ENCODE measurements at regions not wholly inside any gene's neighbourhood (a gene's known extent, or its start where the extent isn't known, plus 50 kb on each side); places are given as distances from the start of the nearest gene placed in this dataset.

DNA sequence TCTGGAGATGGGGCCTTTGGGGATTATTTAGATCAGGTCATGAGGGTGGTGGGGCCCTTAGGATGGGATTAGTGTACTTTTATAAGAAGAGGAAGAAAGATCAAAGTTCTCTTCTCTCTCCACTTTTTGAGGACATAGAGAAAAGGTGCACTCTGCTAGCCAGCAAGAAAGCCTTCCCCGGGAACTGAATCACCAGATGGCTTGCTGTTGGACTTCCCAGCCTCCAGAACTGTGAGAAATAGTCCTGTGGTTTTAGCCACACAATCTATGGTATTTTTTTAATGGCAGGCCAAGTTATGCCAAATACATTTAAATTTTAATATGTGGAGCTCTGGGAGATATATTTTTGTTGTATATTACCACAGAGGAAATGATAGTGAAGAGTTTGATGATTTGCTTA is 385.8 kb downstream of the KLF12 start:
- no peak for DNase-seq (ENCODE audit: low spot score)

- DNase-seq (ENCODE audit: low spot score) = no peak
Measured at GRCh38 chr13:73745190-73745589, 389.0 kb downstream of the KLF12 start.

GRCh38 chr13:73742982-73743381 is 391.2 kb downstream of the KLF12 start:
- DNase-seq (ENCODE audit: low spot score) = no peak

DNA sequence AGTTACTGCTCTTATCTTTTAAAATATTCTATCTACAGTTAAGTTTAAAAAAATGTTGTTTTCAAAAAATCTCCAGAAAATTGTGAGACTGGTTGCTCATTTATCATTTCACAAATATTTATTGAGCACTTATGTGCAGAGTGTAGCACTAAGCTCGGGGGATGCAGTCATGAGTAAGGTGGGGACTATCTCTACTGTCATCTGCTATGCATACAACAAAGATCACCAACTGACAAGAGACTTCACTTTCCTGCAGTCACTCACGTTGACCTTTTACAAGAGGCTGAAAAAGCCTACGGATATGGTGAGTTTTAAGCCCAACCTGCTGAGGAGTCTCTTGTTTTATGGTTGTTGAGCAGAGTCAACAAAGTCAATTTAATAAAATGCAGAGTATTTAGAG is 392.5 kb downstream of the KLF12 start:
- DNase-seq (ENCODE audit: low spot score) = no peak

DNA sequence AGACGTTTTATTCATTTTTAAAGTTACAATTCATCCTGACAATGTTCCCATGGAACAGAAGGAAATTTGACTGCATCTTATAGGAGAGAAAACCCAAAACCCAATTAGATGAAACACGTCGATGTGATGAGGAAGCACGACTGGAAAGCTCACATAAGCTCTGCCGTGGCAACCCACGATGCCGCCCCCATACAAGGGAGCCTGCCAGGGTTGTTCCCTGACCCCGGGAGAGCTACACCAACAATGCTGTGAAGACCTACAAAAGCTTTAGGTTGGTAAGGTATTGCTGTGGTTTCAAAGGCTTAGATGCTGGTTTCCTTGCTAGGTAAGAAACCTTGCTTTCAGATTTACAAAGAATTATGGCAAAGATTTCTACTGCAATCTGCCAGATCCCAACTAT is 393.1 kb downstream of the KLF12 start:
- DNase-seq (ENCODE audit: low spot score) = no peak

GRCh38 chr13:73740666-73741065 is 393.5 kb downstream of the KLF12 start:
- DNase-seq (ENCODE audit: low spot score) = no peak

- DNase-seq (ENCODE audit: low spot score) = no peak
Measured at GRCh38 chr13:73739394-73739793, 394.8 kb downstream of the KLF12 start.

- DNase-seq (ENCODE audit: low spot score) = no peak
Measured at GRCh38 chr13:73738626-73739025, 395.6 kb downstream of the KLF12 start.

DNA sequence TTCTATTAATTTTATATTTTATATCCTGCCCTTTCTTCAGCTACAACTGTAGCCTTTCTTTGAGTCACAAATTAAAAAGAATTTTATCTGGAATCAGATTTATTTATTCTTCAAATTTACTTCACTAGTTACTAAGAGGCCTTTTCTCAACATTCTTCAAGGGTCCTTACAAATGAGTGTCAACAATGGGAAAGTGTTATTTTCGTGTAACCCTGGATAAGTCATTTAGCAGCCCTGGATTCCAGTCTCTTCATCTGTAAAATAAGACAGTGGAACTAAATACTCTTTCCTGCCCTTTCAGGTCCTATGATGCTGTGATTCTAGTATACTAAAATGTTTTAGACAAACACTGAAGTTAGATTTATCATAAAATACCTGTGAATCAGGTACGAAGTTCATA is 397.0 kb downstream of the KLF12 start:
- DNase-seq (ENCODE audit: low spot score) = no peak

- DNase-seq (ENCODE audit: low spot score) = no peak
Measured at GRCh38 chr13:73733706-73734105, 400.5 kb downstream of the KLF12 start.

DNA sequence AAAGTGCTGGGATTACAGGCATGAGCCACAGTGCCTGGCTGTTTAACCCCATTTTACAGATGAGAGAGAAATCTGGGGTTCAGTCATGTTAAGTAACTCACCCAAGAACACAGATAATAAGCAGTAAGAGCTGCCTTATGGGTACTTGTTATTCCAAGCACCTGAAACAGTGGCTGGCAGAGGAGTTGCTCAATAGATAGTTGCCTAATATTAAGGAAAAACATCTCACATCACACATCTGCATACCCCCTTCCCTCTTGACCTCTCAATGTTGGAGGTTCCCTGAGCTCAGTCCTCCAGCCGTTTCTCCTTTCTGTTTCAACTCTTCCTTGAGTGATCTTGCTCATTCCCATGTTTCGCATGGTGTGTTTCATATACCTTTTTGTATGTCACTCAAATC is 401.9 kb downstream of the KLF12 start:
- DNase-seq (ENCODE audit: low spot score) = no peak

- DNase-seq (ENCODE audit: low spot score) = no peak
Measured at GRCh38 chr13:73731564-73731963, 402.6 kb downstream of the KLF12 start.

DNA sequence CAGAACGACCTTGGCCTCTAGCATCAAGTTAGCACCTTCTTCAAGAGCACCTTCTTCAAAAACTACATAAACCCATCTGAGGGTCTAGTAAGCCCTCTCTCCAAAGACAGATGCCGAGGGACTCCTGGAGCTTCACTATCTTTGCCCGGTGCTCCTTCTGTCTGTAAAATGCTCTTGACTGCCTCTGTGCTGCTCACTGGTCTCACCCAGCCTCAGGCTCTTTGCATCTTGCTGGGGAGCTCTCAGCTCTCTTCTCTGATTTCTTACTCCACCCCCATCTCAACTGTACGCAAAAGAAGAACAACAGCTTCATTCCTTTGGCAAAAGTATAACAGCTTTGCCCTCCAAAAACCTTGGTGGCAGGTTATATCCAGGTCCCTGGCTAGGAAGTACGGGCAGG is 404.2 kb downstream of the KLF12 start:
- no peak for DNase-seq (ENCODE audit: low spot score)

- no peak for DNase-seq (ENCODE audit: low spot score)
Measured at GRCh38 chr13:73729046-73729445, 405.2 kb downstream of the KLF12 start.

GRCh38 chr13:73722120-73722519 is 412.1 kb downstream of the KLF12 start:
- DNase-seq (ENCODE audit: low spot score) = no peak

DNA sequence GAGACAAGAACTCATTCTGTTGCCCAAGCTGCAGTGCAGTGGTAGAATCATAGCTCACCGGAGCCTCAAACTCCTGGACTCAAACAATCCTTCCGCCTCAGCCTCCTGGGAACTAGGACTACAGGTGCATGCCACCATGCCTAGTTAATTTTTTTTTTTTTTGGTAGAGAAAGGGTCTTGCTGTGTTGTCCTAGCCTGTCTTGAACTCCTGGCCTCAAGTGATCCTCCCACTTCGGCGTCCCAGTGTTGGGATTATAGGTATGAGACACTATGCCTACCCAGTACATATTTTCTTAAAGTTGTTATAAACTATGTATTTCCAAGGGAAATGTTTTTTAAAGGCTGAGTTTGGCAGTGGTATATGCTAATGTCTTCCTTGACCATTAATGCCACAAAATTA is 412.6 kb downstream of the KLF12 start:
- DNase-seq (ENCODE audit: low spot score) = no peak

DNA sequence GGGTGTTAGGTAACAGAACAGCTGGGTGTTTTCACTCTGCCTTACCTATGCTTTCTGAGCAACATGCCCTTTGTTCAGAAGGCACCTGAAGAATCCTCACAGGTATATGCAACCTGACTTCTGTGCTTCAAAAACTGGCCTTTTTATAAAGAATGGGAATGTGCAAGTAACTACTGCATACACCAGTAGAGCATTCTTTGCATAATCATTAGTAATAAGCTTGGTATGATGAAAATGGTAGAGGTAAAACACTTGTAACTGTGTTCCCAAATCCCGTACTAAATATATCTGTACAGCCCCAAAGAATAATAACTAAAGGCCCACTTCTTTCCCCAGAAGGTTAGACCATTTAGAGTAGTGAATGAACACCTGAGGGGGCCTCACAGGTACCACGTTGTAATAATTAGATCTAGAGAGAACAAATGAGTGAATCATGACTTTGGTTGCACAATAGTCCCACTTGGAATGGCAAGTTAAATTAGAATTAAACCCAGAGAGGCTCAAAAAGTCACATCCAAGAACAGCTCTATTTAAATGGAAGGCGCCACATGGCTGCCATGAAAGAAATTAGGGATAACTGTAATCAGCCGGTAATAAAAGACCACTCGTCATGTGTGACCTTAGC is 413.9 kb downstream of the KLF12 start:
- DNase-seq (ENCODE audit: low spot score) = no peak

DNA sequence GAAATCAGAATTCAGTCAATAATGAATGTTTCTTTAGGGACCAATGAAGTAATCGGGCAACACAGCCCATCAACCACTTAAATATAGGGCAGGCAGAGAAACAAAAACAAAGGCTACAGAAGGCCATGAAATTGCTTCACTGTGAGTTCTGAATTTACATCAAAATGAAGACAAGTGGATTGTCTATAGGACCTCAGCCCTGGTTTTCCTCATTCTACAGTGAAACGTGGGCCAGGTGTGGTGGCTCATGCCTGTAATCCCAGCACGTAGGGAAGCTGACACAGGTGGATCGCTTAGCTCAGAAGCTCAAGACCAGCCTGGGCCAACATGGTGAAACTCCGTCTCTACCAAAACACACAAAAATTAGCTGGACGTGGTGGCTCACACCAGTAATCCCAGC is 416.0 kb downstream of the KLF12 start:
- DNase-seq (ENCODE audit: low spot score) = no peak

DNA sequence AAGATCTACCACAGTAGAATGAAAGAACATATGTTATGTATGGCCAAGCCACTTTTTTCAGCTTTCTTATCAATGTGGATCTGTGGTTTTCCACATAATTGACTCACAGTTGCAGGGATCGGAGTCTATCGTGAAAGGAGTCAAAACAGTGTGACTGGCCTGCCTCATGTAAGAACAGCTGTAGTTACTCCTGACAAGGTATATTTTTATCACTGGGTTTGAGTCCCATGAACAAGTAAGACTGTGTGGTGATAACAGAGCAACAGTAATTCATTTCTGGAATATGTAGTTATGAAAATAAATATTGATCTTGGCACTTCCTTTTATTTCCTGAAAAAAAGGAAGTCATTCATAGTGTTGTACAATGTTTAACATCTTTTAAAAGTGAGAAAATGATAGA is 416.6 kb downstream of the KLF12 start:
- no peak for DNase-seq (ENCODE audit: low spot score)

DNA sequence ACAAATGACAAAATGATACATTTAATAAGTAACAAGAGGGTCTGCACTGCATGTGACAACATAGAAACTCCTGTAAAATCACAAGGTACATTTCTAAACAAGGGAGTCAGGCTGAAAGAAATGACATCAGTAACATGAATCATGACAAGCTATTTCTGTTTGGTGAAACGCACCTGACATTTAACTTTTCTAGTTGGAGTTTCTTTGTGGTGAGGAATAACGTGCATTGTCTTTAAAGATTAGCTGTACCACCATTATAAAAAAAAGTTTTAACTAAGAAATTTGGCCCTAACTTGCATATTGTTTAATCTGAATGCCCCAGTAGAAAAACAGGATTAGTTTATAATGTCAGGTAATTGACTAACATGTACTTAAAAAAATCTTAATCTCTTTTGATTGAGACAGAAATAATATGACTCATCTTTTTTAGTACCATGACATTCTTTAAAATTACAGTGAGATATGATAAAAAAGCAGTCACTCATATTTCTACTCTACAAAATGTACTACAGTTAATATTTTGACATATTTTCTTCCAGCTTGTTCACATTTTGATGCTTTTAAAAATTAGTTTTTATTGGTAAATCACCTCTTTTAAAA is 418.2 kb downstream of the KLF12 start:
- no peak for DNase-seq (ENCODE audit: low spot score)

DNA sequence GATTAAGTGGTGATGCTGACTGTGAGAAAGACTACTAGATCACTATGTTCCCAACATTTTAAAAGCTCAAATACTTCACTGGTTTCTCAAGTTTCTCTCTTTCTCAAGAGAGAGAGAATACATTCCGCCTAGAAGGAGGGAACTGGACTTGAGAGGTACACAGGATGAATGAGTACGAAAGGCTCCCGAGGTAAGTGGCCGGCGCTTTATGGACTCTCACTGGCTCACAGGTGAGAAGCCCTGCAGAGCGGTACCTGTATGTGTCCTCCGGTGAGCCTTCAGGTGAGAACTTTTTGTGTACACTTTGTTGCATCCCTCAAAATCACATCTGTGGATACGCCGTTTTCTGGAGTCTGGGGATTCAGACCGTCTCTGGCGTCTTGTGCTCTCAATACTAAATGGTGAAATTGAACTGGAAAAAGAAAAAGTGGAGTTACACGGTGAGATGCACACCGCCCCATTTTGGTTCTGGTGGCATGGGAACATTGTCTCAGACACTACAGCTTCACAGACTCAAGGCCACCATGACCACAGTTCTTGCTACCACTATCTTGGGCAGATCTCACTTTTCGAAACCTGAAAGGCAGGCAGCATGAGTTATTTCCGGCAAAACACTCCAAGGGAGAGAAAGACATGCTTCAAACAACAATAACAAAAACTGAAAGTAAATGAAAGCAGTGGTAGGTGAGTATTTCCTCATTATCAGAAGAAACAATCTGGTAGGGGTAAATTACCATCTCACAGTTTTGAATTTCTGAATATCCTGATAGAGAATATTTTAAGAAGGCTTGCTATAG is 418.9 kb downstream of the KLF12 start:
- DNase-seq (ENCODE audit: low spot score) = no peak

GRCh38 chr13:73714522-73714921 is 419.7 kb downstream of the KLF12 start:
- no peak for DNase-seq (ENCODE audit: low spot score)

DNA sequence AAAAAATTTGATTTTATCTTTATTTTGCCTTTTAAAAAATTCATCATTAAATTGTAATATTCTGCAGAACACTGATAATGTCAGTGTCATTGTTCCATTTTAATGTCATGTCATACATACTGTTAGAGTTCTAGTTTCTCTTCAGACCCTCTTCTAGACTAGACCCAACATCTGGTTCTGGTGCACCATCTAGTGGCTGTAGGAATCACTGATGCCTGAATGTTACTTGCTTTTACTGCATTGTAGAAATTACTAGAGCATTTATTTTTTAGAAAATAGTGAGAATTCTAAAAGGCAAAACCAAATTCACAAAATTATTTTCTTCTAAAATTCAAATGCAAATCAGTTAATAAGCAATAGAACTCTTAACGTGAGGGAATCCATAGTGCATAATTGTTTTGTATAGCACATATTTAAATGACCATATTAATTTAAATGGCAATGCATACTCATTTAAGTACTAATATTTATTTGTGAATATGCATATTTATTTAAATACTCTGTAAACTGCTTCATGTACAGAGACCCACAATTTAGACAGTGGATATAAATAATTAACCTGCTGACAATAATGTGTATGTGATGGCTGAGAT is 425.7 kb downstream of the KLF12 start:
- peak; percentile 9 for DNase-seq (ENCODE audit: low spot score)
